ENCODE measurements at regions not wholly inside any gene's neighbourhood (a gene's known extent, or its start where the extent isn't known, plus 50 kb on each side); places are given as distances from the start of the nearest gene placed in this dataset.

GRCh38 chr2:115939902-115940301 lies 1497.5 kb downstream of the DPP10 start:
- Mint-ChIP-seq H3K27ac (ENCODE audit: unreplicated experiment) (no peak overlapping the region), H3K4me3 (ENCODE audit: unreplicated experiment) (no peak overlapping the region), H3K36me3 (ENCODE audit: low read depth) (no peaks in the 10 kb centered on the region), H3K9me3 (ENCODE audit: low read depth) (peaks cover 5% of the 10 kb centered on the region), H3K27me3 (ENCODE audit: low read depth) (no peaks in the 10 kb centered on the region), H3K4me1 (ENCODE audit: low read depth) (no peaks in the 10 kb centered on the region)
- no peak for TF ChIP-seq CTCF (IDR thresholded peaks at IDR 0.05)
- no peak for DNase-seq (ENCODE audit: low spot score)

- no peak for TF ChIP-seq CTCF (IDR thresholded peaks at IDR 0.05)
- DNase-seq (ENCODE audit: low spot score), result no peak
- Mint-ChIP-seq H3K4me1 (ENCODE audit: low read depth) (no peaks in the 10 kb centered on the region), H3K4me3 (ENCODE audit: unreplicated experiment) (no peak overlapping the region), H3K9me3 (ENCODE audit: low read depth) (peaks cover 15% of the 10 kb centered on the region), H3K27ac (ENCODE audit: unreplicated experiment) (no peak overlapping the region), H3K36me3 (ENCODE audit: low read depth) (no peaks in the 10 kb centered on the region), H3K27me3 (ENCODE audit: low read depth) (no peaks in the 10 kb centered on the region)
These were observed 1500.4 kb downstream of the DPP10 start for GRCh38 chr2:115942800-115943199.

- Mint-ChIP-seq H3K36me3 (ENCODE audit: low read depth) (no peaks in the 10 kb centered on the region), H3K27ac (ENCODE audit: unreplicated experiment) (no peak overlapping the region), H3K4me3 (ENCODE audit: unreplicated experiment) (no peak overlapping the region), H3K27me3 (ENCODE audit: low read depth) (no peaks in the 10 kb centered on the region), H3K4me1 (ENCODE audit: low read depth) (no peaks in the 10 kb centered on the region), H3K9me3 (ENCODE audit: low read depth) (peaks cover 25% of the 10 kb centered on the region)
- TF ChIP-seq CTCF (IDR thresholded peaks at IDR 0.05), result no peak
- DNase-seq (ENCODE audit: low spot score), result no peak
These were observed 1503.9 kb downstream of the DPP10 start for GRCh38 chr2:115946341-115946740.

- no peak overlapping the region for H3K27ac Mint-ChIP-seq (ENCODE audit: unreplicated experiment)
- no peaks in the 10 kb centered on the region for H3K4me1 Mint-ChIP-seq (ENCODE audit: low read depth)
- peaks cover 25% of the 10 kb centered on the region for H3K9me3 Mint-ChIP-seq (ENCODE audit: low read depth)
- no peaks in the 10 kb centered on the region for H3K36me3 Mint-ChIP-seq (ENCODE audit: low read depth)
- DNase-seq (ENCODE audit: low spot score), result no peak
- no peak overlapping the region for H3K4me3 Mint-ChIP-seq (ENCODE audit: unreplicated experiment)
- no peaks in the 10 kb centered on the region for H3K27me3 Mint-ChIP-seq (ENCODE audit: low read depth)
- TF ChIP-seq CTCF (IDR thresholded peaks at IDR 0.05), result no peak
These were observed 1504.5 kb downstream of the DPP10 start for GRCh38 chr2:115946891-115947290.

GRCh38 chr2:115976916-115977315 lies 1534.5 kb downstream of the DPP10 start:
- no peaks in the 10 kb centered on the region for H3K27me3 Mint-ChIP-seq (ENCODE audit: low read depth)
- TF ChIP-seq CTCF (IDR thresholded peaks at IDR 0.05), result no peak
- peaks cover 35% of the 10 kb centered on the region for H3K9me3 Mint-ChIP-seq (ENCODE audit: low read depth)
- no peak overlapping the region for H3K27ac Mint-ChIP-seq (ENCODE audit: unreplicated experiment)
- H3K4me1 Mint-ChIP-seq (ENCODE audit: low read depth), result no peaks in the 10 kb centered on the region
- DNase-seq (ENCODE audit: low spot score), result no peak
- no peak overlapping the region for H3K4me3 Mint-ChIP-seq (ENCODE audit: unreplicated experiment)
- H3K36me3 Mint-ChIP-seq (ENCODE audit: low read depth), result no peaks in the 10 kb centered on the region
